ENCODE measurements at regions not wholly inside any gene's neighbourhood (a gene's known extent, or its start where the extent isn't known, plus 50 kb on each side); places are given as distances from the start of the nearest gene placed in this dataset.

DNA sequence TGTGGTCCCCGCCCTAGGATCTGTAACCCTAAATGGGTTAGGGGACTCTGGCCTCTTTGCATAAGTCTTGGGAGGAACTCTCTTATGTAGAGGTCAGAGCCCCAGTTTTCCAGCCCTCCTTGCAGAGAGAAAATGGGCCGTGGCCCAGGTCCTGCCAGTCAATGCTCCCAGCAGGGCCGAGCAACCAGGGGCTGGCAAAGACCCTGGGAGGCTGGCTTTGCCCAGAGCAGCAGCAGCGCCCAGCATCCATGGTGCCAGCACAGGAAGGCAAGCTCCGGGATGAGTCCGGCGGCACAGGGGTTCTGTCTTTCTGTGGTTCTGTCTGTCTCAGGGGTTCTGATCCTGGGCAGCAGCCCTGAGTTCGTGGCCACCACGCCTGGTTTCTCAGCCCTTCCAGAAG is 684.8 kb downstream of the BRD1 start:
- no peak for DNase-seq
- no peaks in the 10 kb centered on the region for H3K36me3 ChIP-seq
- 84 to 89% (median 88%) methylated on average over 9 of the region's 9 CpGs for WGBS, 3 donors
- TF ChIP-seq, protein P1, sequence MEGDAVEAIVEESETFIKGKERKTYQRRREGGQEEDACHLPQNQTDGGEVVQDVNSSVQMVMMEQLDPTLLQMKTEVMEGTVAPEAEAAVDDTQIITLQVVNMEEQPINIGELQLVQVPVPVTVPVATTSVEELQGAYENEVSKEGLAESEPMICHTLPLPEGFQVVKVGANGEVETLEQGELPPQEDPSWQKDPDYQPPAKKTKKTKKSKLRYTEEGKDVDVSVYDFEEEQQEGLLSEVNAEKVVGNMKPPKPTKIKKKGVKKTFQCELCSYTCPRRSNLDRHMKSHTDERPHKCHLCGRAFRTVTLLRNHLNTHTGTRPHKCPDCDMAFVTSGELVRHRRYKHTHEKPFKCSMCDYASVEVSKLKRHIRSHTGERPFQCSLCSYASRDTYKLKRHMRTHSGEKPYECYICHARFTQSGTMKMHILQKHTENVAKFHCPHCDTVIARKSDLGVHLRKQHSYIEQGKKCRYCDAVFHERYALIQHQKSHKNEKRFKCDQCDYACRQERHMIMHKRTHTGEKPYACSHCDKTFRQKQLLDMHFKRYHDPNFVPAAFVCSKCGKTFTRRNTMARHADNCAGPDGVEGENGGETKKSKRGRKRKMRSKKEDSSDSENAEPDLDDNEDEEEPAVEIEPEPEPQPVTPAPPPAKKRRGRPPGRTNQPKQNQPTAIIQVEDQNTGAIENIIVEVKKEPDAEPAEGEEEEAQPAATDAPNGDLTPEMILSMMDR (IDR thresholded peaks at IDR 0.05): no peak
- TF ChIP-seq EP300 (IDR thresholded peaks at IDR 0.05) (no peak), POLR2A (IDR thresholded peaks at IDR 0.05) (no peak)
- no peaks in the 10 kb centered on the region for H3K4me1 ChIP-seq (ENCODE audit: insufficient read depth)
- H3K27me3 ChIP-seq: no peaks in the 10 kb centered on the region
- H3K9me3 ChIP-seq: no peaks in the 10 kb centered on the region
- H3K27ac ChIP-seq: no peak overlapping the region
- H3K4me3 ChIP-seq: no peak overlapping the region
- intact Hi-C loops (cut with DNase I): loop anchor here in 1 of 4 donors (10.0 kb wide), 1 partner anchor 58 kb away; no protein-coding TSS in a partner anchor

DNA sequence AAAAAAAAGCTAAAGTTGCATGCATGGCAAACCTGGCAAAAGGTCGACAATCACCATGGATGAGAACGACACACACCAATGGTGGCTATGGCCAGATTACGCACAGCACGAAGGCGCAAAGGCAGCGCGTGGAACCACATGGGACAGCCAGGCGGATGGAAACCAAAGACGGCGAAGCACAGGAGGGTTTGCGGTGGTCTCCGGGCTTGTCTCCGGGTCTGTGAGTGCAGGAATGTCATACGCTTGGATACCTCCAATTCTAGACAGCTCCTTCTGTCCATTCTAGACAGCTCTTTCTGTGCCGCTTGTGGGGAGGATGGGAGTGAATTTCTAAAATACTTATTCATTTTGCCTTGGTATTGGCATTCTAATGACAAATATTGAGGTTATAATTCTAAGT is 685.4 kb downstream of the BRD1 start:
- H3K27me3 ChIP-seq: no peaks in the 10 kb centered on the region
- 84 to 90% (median 89%) methylated on average over 15 of the region's 15 CpGs for WGBS, 3 donors
- H3K27ac ChIP-seq: no peak overlapping the region
- H3K4me1 ChIP-seq (ENCODE audit: insufficient read depth): no peaks in the 10 kb centered on the region
- intact Hi-C loops (cut with DNase I): loop anchor here in 1 of 4 donors (10.0 kb wide), 1 partner anchor 57 kb away; no protein-coding TSS in a partner anchor
- H3K9me3 ChIP-seq: no peaks in the 10 kb centered on the region
- no peaks in the 10 kb centered on the region for H3K36me3 ChIP-seq
- no peak overlapping the region for H3K4me3 ChIP-seq
- DNase-seq: no peak
- TF ChIP-seq EP300 (IDR thresholded peaks at IDR 0.05) (no peak), POLR2A (IDR thresholded peaks at IDR 0.05) (no peak)
- TF ChIP-seq, protein P1 (IDR thresholded peaks at IDR 0.05): no peak

DNA sequence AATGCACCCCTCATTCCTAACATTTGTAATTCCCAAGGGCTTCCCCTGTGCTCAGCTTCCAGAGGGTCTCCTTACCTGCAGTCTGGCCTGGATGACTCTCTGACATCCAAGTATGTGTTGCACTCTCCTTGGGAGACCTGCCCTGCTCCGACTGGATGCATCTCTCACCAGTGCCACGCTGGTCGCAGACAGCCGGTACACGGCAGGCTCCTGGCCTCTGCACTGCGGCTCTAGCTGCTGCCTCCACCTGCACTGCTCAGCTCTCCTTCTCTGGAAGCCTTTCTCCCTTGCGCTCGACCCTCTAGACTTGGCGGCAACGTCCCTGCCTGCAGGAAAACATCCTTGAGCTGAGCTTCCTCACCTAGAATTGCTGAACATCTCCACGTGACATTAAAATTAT is 685.9 kb downstream of the BRD1 start:
- TF ChIP-seq, protein P1 (IDR thresholded peaks at IDR 0.05): no peak
- TF ChIP-seq EP300 (IDR thresholded peaks at IDR 0.05) (no peak), POLR2A (IDR thresholded peaks at IDR 0.05) (no peak)
- no peak for DNase-seq
- WGBS, 3 donors: 73 to 79% (median 76%) methylated on average over 11 of the region's 11 CpGs
- H3K4me1 ChIP-seq (ENCODE audit: insufficient read depth): no peaks in the 10 kb centered on the region
- H3K4me3 ChIP-seq: no peak overlapping the region
- intact Hi-C loops (cut with DNase I): loop anchor here in 1 of 4 donors (10.0 kb wide), 1 partner anchor 57 kb away; no protein-coding TSS in a partner anchor
- no peaks in the 10 kb centered on the region for H3K27me3 ChIP-seq
- no peak overlapping the region for H3K27ac ChIP-seq
- no peaks in the 10 kb centered on the region for H3K9me3 ChIP-seq
- no peaks in the 10 kb centered on the region for H3K36me3 ChIP-seq

DNA sequence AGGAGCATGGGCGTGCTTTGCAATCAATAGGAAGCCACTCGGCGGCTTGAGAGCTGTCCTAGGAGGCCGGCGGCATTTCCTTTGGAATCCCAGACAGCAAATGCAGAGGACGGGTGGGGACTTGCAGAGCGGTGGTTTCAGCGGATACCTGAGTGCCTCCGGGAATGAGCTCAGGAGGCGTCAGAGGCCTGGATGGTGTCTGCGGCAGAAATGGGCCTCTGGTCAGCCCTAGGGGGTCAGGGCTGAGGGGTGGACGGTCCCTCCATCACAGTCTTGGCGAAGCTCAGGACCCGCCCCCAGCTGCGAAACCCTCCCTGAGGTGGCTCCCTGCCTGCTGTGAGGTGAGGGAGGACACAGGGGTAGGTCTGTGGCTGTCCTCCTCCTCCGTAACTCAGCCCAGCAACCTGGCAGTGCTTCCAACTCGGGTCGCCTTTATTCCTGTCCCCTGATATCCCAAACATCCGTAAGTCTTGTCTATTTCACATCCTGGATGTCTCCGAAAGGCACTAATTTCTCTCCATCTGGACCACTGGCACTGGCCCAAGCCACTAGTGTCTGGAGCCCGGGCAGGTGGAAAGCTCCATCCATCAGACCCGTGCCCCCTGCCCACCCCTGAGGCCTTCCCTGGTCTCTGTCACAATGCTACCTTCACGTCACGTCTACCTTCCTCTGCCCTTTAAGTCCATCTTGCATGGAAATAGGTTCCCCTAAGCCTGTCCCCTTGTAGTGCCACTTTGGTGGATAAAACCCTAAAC is 686.6 kb downstream of the BRD1 start:
- Histone ChIP-seq H3K4me1 (ENCODE audit: insufficient read depth) (no peaks in the 10 kb centered on the region), H3K4me3 (no peak overlapping the region), H3K27ac (no peak overlapping the region), H3K9me3 (no peaks in the 10 kb centered on the region), H3K36me3 (no peaks in the 10 kb centered on the region), H3K27me3 (no peaks in the 10 kb centered on the region)
- intact Hi-C loops (cut with DNase I): loop anchor here in 1 of 4 donors (10.0 kb wide), 1 partner anchor 56 kb away; no protein-coding TSS in a partner anchor
- 48 to 70% (median 68%) methylated on average over 24 of the region's 24 CpGs for WGBS, 3 donors
- DNase-seq: no peak
- TF ChIP-seq POLR2A (IDR thresholded peaks at IDR 0.05) (no peak), EP300 (IDR thresholded peaks at IDR 0.05) (no peak)
- TF ChIP-seq, protein P1 (IDR thresholded peaks at IDR 0.05): no peak
